Loucy (cell line): ENCODE measurements at regions not wholly inside any gene's neighbourhood (a gene's known extent, or its start where the extent isn't known, plus 50 kb on each side); places are given as distances from the start of the nearest gene placed in this dataset.

Source experiments
- H2AFZ ChIP-seq: fragments of 200-600 bp; sonication (generic); 2 replicates; pipeline ENCODE4 v1.6.0; 2016; ENCODE audit warnings: antibody characterized with exemption, mild to moderate bottlenecking, low read length, moderate library complexity
- H3F3A ChIP-seq: fragments of 200-600 bp; 2 replicates; pipeline ENCODE4 v1.6.0; 2016; ENCODE audit warnings: antibody characterized with exemption, low read depth, mild to moderate bottlenecking
- H3K27me3 ChIP-seq: fragments of 200-600 bp; sonication (generic); 2 replicates; pipeline ENCODE4 v1.6.1; 2014; ENCODE audit warnings: low read length, mild to moderate bottlenecking; ENCODE audit not compliant: insufficient read depth, poor library complexity, severe bottlenecking
- H3K36me3 ChIP-seq: fragments of 200-600 bp; sonication (generic); 2 replicates; pipeline ENCODE4 v1.6.1; 2016; ENCODE audit warnings: low read length; ENCODE audit not compliant: insufficient read depth
- H3K4me1 ChIP-seq: fragments of 200-600 bp; sonication (generic); 2 replicates; pipeline ENCODE4 v1.5.1; 2014; ENCODE audit warnings: low read length, mild to moderate bottlenecking; ENCODE audit not compliant: insufficient read depth, poor library complexity, severe bottlenecking
- H3K4me2 ChIP-seq: fragments of 200-600 bp; sonication (generic); 2 replicates; pipeline ENCODE4 v1.6.0; 2014; ENCODE audit warnings: antibody characterized with exemption, low read length, low read depth, mild to moderate bottlenecking; ENCODE audit not compliant: poor library complexity, severe bottlenecking
- H3K4me3 ChIP-seq: fragments of 200-600 bp; sonication (generic); 2 replicates; pipeline ENCODE4 v1.5.1; 2014; ENCODE audit warnings: low read length, mild to moderate bottlenecking, mixed read lengths; ENCODE audit not compliant: poor library complexity, severe bottlenecking
- H3K79me2 ChIP-seq: fragments of 200-600 bp; sonication (generic); 2 replicates; pipeline ENCODE4 v1.6.1; 2014; ENCODE audit warnings: low read length; ENCODE audit not compliant: insufficient read depth
- H3K9ac ChIP-seq: fragments of 200-600 bp; sonication (generic); 2 replicates; pipeline ENCODE4 v1.6.0; 2014; ENCODE audit warnings: mild to moderate bottlenecking, low read depth, low read length, moderate library complexity; ENCODE audit not compliant: poor library complexity, severe bottlenecking
- H3K9me2 ChIP-seq: fragments of 200-600 bp; sonication (generic); replicated peaks from 2 replicates; pipeline ENCODE4 v1.6.1; 2016; ENCODE audit warnings: low read depth, low read length, mixed read lengths
- H3K9me3 ChIP-seq: fragments of 200-600 bp; sonication (generic); 2 replicates; pipeline ENCODE4 v1.6.1; 2014; ENCODE audit warnings: mild to moderate bottlenecking, antibody characterized with exemption, low read length, low read depth; ENCODE audit not compliant: insufficient read depth
- H4K20me1 ChIP-seq: fragments of 200-600 bp; sonication (generic); 2 replicates; pipeline ENCODE4 v1.6.0; 2014; ENCODE audit warnings: antibody characterized with exemption, low read length, mild to moderate bottlenecking; ENCODE audit not compliant: insufficient read depth, poor library complexity, severe bottlenecking
- CTCF ChIP-seq: fragments of 200-600 bp; sonication (generic); conservative IDR thresholded peaks from 2 replicates; pipeline ENCODE4 v1.5.1; 2014; ENCODE audit warnings: mild to moderate bottlenecking, antibody characterized with exemption, low read length
- EZH2phosphoT487 ChIP-seq: fragments of 200-600 bp; IDR thresholded peaks from 2 replicates; pipeline ENCODE4 v1.6.1; 2018; ENCODE audit warnings: antibody characterized with exemption, mild to moderate bottlenecking, moderate library complexity, borderline replicate concordance

DNA sequence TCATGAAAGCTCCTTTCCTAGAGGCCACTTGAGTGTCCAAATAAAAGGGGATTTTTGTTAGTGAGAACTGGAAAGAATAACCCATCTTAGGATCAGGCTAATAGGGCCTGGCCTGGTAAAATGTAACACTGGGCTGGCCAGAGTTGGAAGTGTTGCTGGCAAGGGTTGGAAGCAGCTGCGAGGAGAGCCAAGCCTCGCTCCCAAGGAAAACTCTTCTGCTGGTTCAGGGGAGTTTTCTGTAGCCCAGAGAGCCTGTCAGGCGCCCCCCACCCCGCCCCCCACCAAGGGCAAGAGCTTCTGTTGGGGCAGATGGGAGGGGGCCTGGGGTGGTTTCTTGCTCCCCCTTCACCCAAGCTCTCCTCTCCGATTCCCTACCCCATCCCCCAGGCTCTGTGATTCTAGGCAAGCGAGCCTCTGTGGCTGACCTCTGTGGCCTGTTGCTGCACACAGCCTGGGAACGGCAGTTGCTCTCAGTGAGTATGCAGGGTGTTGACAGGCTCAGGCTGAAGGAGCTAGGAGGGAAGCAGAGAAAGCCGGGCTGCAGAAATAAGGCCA is 547.8 kb downstream of the CCDC171 start:
- no peak overlapping the region for H3K4me3 ChIP-seq
- no peak overlapping the region for H3K4me2 ChIP-seq
- H4K20me1 ChIP-seq = no peaks in the 10 kb centered on the region
- no peaks in the 10 kb centered on the region for H3F3A ChIP-seq
- no peak overlapping the region for H3K9ac ChIP-seq
- no peaks in the 10 kb centered on the region for H3K9me2 ChIP-seq
- H3K79me2 ChIP-seq = no peaks in the 10 kb centered on the region
- H3K36me3 ChIP-seq = no peaks in the 10 kb centered on the region
- H3K4me1 ChIP-seq = peaks cover 17% of the 10 kb centered on the region
- H3K27me3 ChIP-seq = no peaks in the 10 kb centered on the region
- H2AFZ ChIP-seq = no peak overlapping the region
- H3K9me3 ChIP-seq = no peaks in the 10 kb centered on the region
- TF ChIP-seq CTCF (no peak), EZH2phosphoT487 (no peak)

GRCh38 chr9:16102154-16102553 is 549.3 kb downstream of the CCDC171 start:
- Histone ChIP-seq H3K9ac (no peak overlapping the region), H3K79me2 (no peaks in the 10 kb centered on the region), H3K4me1 (peaks cover 17% of the 10 kb centered on the region), H4K20me1 (no peaks in the 10 kb centered on the region), H3F3A (no peaks in the 10 kb centered on the region), H2AFZ (no peak overlapping the region), H3K36me3 (no peaks in the 10 kb centered on the region), H3K4me2 (peak overlapping the region; percentile 53), H3K9me3 (no peaks in the 10 kb centered on the region), H3K4me3 (no peak overlapping the region), H3K27me3 (no peaks in the 10 kb centered on the region), H3K9me2 (no peaks in the 10 kb centered on the region)
- TF ChIP-seq CTCF (no peak), EZH2phosphoT487 (no peak)

DNA sequence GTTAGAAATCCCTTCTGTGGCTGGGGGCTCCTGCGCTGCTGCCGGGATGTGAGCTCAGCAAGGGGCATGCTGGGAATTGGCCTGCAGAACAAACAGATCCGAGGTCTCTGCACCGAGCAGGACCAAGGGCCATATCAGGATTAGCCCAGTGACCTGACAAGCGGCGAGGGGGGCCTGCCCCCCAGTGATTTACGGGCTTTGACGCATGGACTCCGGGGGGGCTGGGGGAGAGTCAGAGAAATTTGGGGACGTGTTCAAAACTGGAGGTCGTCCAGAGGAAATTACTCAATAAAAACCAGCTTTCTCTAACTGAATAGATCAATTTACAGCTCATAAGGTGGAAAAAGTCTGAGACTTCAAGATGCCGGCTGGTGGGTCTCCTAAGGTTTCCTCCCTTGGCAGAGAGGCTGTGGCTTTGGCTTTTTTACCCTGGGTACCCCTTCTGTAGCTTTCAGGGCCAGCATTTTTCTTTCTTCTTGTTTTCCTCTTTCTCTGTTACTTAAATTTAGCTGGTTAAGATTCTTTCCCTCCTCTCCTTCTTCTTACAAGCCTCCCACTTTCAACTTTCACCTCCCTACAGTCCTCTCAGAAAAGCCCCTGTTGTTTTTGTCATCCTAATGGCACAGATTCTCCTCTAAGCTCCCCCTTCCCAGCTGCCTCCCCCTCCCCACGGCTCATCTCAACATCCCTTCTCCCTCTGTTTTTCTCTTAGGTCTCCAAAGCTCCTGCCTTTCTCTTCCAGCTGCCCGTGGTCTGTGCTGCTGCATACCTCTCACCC is 551.0 kb downstream of the CCDC171 start:
- Histone ChIP-seq H3K4me3 (no peak overlapping the region), H3K9ac (no peak overlapping the region)

More for the DNA sequence above, 551.0 kb downstream of the CCDC171 start:
- no peaks in the 10 kb centered on the region for H3F3A ChIP-seq
- H2AFZ ChIP-seq = no peak overlapping the region
- TF ChIP-seq EZH2phosphoT487 = no peak
- no peak for TF ChIP-seq CTCF
- no peaks in the 10 kb centered on the region for H4K20me1 ChIP-seq
- peaks cover 17% of the 10 kb centered on the region for H3K4me1 ChIP-seq
- no peaks in the 10 kb centered on the region for H3K27me3 ChIP-seq
- no peaks in the 10 kb centered on the region for H3K9me2 ChIP-seq
- H3K36me3 ChIP-seq = no peaks in the 10 kb centered on the region
- no peaks in the 10 kb centered on the region for H3K79me2 ChIP-seq
- no peak overlapping the region for H3K4me2 ChIP-seq
- no peaks in the 10 kb centered on the region for H3K9me3 ChIP-seq
